ENCODE measurements at regions not wholly inside any gene's neighbourhood (a gene's known extent, or its start where the extent isn't known, plus 50 kb on each side); places are given as distances from the start of the nearest gene placed in this dataset.

DNA sequence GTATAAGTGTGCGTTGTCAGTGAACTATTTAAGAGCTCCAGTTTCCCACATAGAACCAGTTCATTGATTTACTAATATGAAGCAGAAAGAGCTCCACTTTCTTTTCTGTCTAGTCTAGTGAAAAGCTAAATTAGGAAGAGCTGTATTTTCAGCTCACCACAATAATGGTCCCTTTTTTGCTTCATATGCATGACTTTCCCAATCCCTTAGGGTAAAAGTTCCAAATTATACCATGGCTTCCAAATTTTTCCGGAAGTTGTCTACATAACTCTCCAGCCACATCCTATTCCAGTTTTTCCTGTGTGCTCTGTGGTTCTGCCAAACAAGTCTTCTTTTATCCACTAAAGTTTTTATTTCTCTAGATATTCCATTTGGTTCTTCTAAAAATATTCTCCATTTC, 685.2 kb downstream of the REEP3 start:
- Histone ChIP-seq H3K9me3 (ENCODE audit: control insufficient read depth in 2 of 2, low read length in 2 of 2) (no peaks in the 10 kb centered on the region), H3K4me1 (ENCODE audit: control insufficient read depth, insufficient read depth, low read length) (no peaks in the 10 kb centered on the region), H3K36me3 (ENCODE audit: control insufficient read depth in 2 of 2, insufficient read depth in 2 of 2, low read length in 2 of 2) (no peaks in the 10 kb centered on the region), H3K27me3 (ENCODE audit: control insufficient read depth in 1 of 2, insufficient read depth in 2 of 2, low read length in 2 of 2) (no peaks in the 10 kb centered on the region), H3K4me3 (ENCODE audit: low read length in 2 of 2) (no peak overlapping the region), H3K9ac (ENCODE audit: low read length in 2 of 2) (no peak overlapping the region), H3K27ac (ENCODE audit: low read length) (no peak overlapping the region)

DNA sequence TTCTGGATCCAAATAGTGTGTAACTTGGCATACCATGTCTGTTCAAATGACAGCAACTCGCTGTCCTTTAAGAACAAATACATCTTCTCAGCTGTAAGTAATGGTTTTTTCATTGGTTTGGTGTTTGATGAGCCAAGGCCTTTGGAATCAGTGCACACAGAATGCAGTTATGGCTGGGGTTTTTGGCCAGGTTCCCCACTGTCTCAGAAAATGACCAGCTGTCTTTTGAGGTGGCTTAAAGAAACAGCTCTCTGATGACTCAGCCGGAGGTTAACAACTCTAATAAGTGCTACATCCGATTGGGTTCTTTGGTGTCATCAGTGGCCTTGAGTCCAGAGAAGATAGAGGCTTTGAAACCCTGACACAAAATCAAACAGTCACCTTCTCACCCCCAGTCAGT, 688.4 kb downstream of the REEP3 start:
- Histone ChIP-seq H3K27me3 (ENCODE audit: control insufficient read depth in 1 of 2, insufficient read depth in 2 of 2, low read length in 2 of 2) (no peaks in the 10 kb centered on the region), H3K9ac (ENCODE audit: low read length in 2 of 2) (no peak overlapping the region), H3K9me3 (ENCODE audit: control insufficient read depth in 2 of 2, low read length in 2 of 2) (no peaks in the 10 kb centered on the region), H3K4me3 (ENCODE audit: low read length in 2 of 2) (no peak overlapping the region), H3K4me1 (ENCODE audit: control insufficient read depth, insufficient read depth, low read length) (no peaks in the 10 kb centered on the region), H3K36me3 (ENCODE audit: control insufficient read depth in 2 of 2, insufficient read depth in 2 of 2, low read length in 2 of 2) (no peaks in the 10 kb centered on the region), H3K27ac (ENCODE audit: low read length) (no peak overlapping the region)

DNA sequence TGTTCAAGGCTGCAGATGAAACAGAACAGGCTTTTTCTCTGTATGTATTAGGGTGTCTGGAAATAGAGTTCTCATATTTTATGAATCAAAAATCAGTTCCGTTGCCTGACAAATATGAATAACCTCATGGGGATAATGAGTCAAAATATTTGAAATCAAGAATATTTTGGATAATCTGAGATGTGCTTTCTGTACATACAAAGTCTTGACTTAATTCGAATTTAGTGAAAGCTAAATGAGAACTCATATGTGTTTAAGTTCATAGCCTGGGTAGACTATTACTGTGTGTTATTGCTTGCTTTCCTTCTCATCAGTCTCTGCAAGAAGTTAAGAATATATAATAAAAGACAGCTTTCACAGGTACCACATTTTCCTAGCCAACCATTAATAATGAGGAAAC, 689.0 kb downstream of the REEP3 start:
- no peak overlapping the region for H3K9ac ChIP-seq (ENCODE audit: low read length in 2 of 2)
- no peak overlapping the region for H3K27ac ChIP-seq (ENCODE audit: low read length)
- no peaks in the 10 kb centered on the region for H3K9me3 ChIP-seq (ENCODE audit: control insufficient read depth in 2 of 2, low read length in 2 of 2)
- H3K27me3 ChIP-seq (ENCODE audit: control insufficient read depth in 1 of 2, insufficient read depth in 2 of 2, low read length in 2 of 2) = no peaks in the 10 kb centered on the region
- no peaks in the 10 kb centered on the region for H3K4me1 ChIP-seq (ENCODE audit: control insufficient read depth, insufficient read depth, low read length)
- H3K4me3 ChIP-seq (ENCODE audit: low read length in 2 of 2) = no peak overlapping the region
- H3K36me3 ChIP-seq (ENCODE audit: control insufficient read depth in 2 of 2, insufficient read depth in 2 of 2, low read length in 2 of 2) = no peaks in the 10 kb centered on the region

DNA sequence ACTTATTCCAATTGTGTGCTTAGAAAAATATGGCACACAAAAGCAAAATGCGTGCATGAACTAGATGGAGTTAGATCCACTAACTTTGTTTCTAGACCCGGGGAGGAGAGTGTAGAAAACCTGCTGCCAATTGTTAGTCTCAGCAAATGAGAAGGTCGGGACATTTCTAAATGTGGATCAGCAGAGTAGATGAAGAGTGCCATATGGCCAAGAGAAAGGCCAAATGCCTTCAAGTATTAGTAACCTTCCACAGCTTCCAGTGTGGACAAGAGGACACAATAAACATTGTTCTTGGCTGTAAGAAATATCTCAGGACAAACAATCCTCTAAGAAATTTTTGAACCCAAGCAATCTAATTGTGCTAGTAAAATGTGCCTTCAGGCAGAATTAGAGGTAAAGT, 690.3 kb downstream of the REEP3 start:
- Histone ChIP-seq H3K4me1 (ENCODE audit: control insufficient read depth, insufficient read depth, low read length) (no peaks in the 10 kb centered on the region), H3K36me3 (ENCODE audit: control insufficient read depth in 2 of 2, insufficient read depth in 2 of 2, low read length in 2 of 2) (no peaks in the 10 kb centered on the region), H3K27me3 (ENCODE audit: control insufficient read depth in 1 of 2, insufficient read depth in 2 of 2, low read length in 2 of 2) (no peaks in the 10 kb centered on the region), H3K9ac (ENCODE audit: low read length in 2 of 2) (no peak overlapping the region), H3K9me3 (ENCODE audit: control insufficient read depth in 2 of 2, low read length in 2 of 2) (no peaks in the 10 kb centered on the region), H3K27ac (ENCODE audit: low read length) (no peak overlapping the region), H3K4me3 (ENCODE audit: low read length in 2 of 2) (no peak overlapping the region)

DNA sequence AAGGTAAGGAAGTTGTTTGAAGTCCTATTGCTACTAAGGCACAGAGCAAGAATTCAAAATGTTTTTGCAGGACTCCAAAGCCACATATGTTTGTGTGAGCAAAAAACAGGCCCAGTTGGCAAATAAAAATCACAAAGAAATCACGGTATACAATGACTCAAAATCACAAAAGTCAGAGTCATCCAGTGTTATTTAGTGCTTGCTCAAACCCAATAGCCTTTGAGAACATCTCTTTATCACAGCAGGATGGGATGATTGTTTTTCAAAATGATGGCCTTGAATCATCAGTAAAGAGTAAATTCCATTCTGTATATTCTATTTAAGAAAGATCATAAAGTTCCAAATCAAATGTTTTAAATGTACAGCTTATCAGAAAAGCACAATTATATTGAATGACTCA, 693.9 kb downstream of the REEP3 start:
- Histone ChIP-seq H3K9ac (ENCODE audit: low read length in 2 of 2) (no peak overlapping the region), H3K27me3 (ENCODE audit: control insufficient read depth in 1 of 2, insufficient read depth in 2 of 2, low read length in 2 of 2) (no peaks in the 10 kb centered on the region), H3K4me1 (ENCODE audit: control insufficient read depth, insufficient read depth, low read length) (no peaks in the 10 kb centered on the region), H3K4me3 (ENCODE audit: low read length in 2 of 2) (no peak overlapping the region), H3K27ac (ENCODE audit: low read length) (no peak overlapping the region), H3K36me3 (ENCODE audit: control insufficient read depth in 2 of 2, insufficient read depth in 2 of 2, low read length in 2 of 2) (no peaks in the 10 kb centered on the region), H3K9me3 (ENCODE audit: control insufficient read depth in 2 of 2, low read length in 2 of 2) (no peaks in the 10 kb centered on the region)

DNA sequence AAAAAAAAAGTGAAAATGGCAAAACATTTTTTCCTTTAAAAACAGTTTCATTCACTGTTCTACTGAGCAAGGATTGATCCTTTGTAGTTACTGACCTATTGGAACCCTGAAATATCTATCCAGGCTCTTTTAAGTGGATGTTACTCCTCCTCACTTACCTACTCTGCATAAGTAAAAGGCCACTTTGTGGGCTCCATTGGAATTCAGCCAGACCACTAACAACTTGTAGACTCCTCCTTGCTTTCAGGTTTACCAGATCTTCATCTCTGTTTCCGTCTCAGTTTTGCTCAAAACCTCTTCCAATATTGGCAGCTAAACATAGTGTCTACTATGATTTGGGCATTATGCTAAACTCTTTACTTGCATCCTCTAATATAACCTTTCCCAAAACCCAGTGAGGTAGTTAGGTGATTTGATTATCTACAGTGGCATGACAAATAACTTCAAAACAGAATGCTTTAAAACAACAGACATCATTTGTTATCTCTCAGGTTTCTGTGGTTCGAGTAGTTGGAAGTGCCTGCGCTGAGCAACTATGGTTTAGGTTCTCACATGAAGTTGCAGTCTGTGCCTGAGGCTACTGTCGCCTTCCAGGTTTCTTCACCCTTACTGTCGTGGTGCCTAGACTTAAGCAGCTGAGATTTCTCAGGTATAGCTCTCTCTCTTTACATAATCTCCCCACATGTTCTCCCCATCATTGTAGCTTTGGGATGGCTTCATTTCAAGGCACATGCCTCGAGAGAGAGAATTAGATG, 698.2 kb downstream of the REEP3 start:
- peaks cover 0 to 6% of the 10 kb centered on the region in 2 donors for H3K9me3 ChIP-seq (ENCODE audit: control insufficient read depth in 2 of 2, low read length in 2 of 2)
- H3K27me3 ChIP-seq (ENCODE audit: control insufficient read depth in 1 of 2, insufficient read depth in 2 of 2, low read length in 2 of 2) = no peaks in the 10 kb centered on the region
- H3K27ac ChIP-seq (ENCODE audit: low read length) = no peak overlapping the region
- H3K4me3 ChIP-seq (ENCODE audit: low read length in 2 of 2) = no peak overlapping the region
- no peak overlapping the region for H3K9ac ChIP-seq (ENCODE audit: low read length in 2 of 2)
- no peaks in the 10 kb centered on the region for H3K4me1 ChIP-seq (ENCODE audit: control insufficient read depth, insufficient read depth, low read length)
- no peaks in the 10 kb centered on the region for H3K36me3 ChIP-seq (ENCODE audit: control insufficient read depth in 2 of 2, insufficient read depth in 2 of 2, low read length in 2 of 2)

DNA sequence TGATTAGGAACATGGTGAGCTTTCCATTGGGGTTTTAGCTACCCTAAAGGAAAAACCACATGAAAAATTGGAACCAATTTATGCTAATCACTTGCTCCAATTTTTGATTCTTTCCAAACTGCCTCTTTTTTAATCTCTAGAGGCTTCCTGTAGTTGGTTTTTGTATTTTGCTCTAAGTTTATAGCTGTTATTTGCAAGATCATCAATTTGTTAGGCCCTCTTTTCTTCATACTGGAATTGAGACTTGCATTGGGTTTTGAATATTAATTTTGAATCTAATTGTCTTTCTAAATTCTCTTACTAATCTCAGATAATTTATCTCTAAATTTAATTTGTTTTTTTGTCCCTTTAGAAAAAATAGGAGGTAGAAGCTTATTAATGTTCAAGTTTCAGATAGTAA, 713.3 kb downstream of the REEP3 start:
- H3K27ac ChIP-seq (ENCODE audit: low read length) = no peak overlapping the region
- H3K4me1 ChIP-seq (ENCODE audit: control insufficient read depth, insufficient read depth, low read length) = no peaks in the 10 kb centered on the region
- H3K27me3 ChIP-seq (ENCODE audit: control insufficient read depth in 1 of 2, insufficient read depth in 2 of 2, low read length in 2 of 2) = no peaks in the 10 kb centered on the region
- no peaks in the 10 kb centered on the region for H3K36me3 ChIP-seq (ENCODE audit: control insufficient read depth in 2 of 2, insufficient read depth in 2 of 2, low read length in 2 of 2)
- H3K4me3 ChIP-seq (ENCODE audit: low read length in 2 of 2) = no peak overlapping the region
- no peak overlapping the region for H3K9ac ChIP-seq (ENCODE audit: low read length in 2 of 2)
- no peaks in the 10 kb centered on the region for H3K9me3 ChIP-seq (ENCODE audit: control insufficient read depth in 2 of 2, low read length in 2 of 2)

DNA sequence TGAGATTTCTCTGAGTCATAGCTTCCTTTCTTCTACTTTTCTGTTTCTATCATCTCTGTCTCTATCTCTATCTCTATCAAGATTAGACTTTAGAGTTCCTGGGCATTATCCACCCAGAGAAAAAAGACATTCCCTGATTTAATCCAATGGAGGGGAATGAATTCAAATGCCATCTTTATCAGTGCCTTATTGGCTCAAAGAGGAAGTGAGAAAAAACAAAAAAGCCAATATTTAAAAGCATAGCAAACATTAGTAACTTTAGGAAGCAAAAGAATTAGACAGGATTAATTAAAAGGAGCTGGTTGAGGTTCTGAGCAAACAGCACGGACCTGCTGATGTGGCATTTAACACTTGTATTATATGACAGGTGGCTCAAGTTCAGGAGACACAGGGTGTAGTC, 736.5 kb downstream of the REEP3 start:
- H3K36me3 ChIP-seq (ENCODE audit: control insufficient read depth in 2 of 2, insufficient read depth in 2 of 2, low read length in 2 of 2) = no peaks in the 10 kb centered on the region
- H3K27ac ChIP-seq (ENCODE audit: low read length) = no peak overlapping the region
- H3K4me1 ChIP-seq (ENCODE audit: control insufficient read depth, insufficient read depth, low read length) = no peaks in the 10 kb centered on the region
- no peak overlapping the region for H3K4me3 ChIP-seq (ENCODE audit: low read length in 2 of 2)
- no peak overlapping the region for H3K9ac ChIP-seq (ENCODE audit: low read length in 2 of 2)
- H3K9me3 ChIP-seq (ENCODE audit: control insufficient read depth in 2 of 2, low read length in 2 of 2) = no peaks in the 10 kb centered on the region
- no peaks in the 10 kb centered on the region for H3K27me3 ChIP-seq (ENCODE audit: control insufficient read depth in 1 of 2, insufficient read depth in 2 of 2, low read length in 2 of 2)

DNA sequence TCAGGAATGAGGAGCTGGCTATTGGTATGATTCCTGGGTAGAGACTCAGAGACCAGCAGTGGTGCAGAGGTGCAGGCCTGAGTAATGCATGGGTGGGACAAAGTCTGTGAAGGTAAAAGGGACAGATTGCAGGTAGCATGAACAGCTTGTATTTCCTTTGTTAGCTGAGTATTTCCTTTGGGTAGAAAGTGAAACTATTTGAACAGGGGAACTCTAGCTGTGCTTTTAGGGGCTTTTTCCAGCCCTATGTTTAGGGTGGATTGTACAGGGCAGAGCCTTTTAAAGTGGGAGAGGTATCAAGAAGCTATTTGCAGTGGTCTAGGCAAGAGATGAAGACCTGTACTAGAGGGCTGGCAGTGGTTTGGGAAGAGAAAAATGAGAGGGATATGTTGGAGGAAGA, 739.9 kb downstream of the REEP3 start:
- Histone ChIP-seq H3K4me1 (ENCODE audit: control insufficient read depth, insufficient read depth, low read length) (no peaks in the 10 kb centered on the region), H3K27ac (ENCODE audit: low read length) (no peak overlapping the region), H3K9me3 (ENCODE audit: control insufficient read depth in 2 of 2, low read length in 2 of 2) (no peaks in the 10 kb centered on the region), H3K4me3 (ENCODE audit: low read length in 2 of 2) (no peak overlapping the region), H3K27me3 (ENCODE audit: control insufficient read depth in 1 of 2, insufficient read depth in 2 of 2, low read length in 2 of 2) (no peaks in the 10 kb centered on the region), H3K36me3 (ENCODE audit: control insufficient read depth in 2 of 2, insufficient read depth in 2 of 2, low read length in 2 of 2) (no peaks in the 10 kb centered on the region), H3K9ac (ENCODE audit: low read length in 2 of 2) (no peak overlapping the region)

DNA sequence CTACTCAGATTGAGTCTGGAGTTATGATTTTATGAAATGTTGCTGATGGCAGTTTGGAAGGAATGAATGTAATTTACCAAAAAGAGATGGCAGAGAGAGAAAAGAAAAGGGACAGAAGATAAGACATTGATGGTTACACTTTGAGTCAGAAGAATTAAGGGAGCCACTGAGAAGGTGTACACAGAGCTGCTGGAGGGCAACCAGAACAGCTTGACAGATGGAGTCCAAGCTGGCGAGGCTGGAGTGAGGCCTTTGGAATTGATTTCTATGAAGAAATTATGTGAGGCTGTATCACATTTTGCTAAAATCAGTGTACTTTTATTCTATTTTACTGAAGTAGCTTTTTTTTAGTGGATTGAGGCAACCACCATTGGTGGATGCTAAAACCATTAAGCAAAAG, 740.5 kb downstream of the REEP3 start:
- Histone ChIP-seq H3K4me1 (ENCODE audit: control insufficient read depth, insufficient read depth, low read length) (no peaks in the 10 kb centered on the region), H3K9me3 (ENCODE audit: control insufficient read depth in 2 of 2, low read length in 2 of 2) (no peaks in the 10 kb centered on the region), H3K27ac (ENCODE audit: low read length) (no peak overlapping the region), H3K36me3 (ENCODE audit: control insufficient read depth in 2 of 2, insufficient read depth in 2 of 2, low read length in 2 of 2) (no peaks in the 10 kb centered on the region), H3K4me3 (ENCODE audit: low read length in 2 of 2) (no peak overlapping the region), H3K9ac (ENCODE audit: low read length in 2 of 2) (no peak overlapping the region), H3K27me3 (ENCODE audit: control insufficient read depth in 1 of 2, insufficient read depth in 2 of 2, low read length in 2 of 2) (no peaks in the 10 kb centered on the region)

DNA sequence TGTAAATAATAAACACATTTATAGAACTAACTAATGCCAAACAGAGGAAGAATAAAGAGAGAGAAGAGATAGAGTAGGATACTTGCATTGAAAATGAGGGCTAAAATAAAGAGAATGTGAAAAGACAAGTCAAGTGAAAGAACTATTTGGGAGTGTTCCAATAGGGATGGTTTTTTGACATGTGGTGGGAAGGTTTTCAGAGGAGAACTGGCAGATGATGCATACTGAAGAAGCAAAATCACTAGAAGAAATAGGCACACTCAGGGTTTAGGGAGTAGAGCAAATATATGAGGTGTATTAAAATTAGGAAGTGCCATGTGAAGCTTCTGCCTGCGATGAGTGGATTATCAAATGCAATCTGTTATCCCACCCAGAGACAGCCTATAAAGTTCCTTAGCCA, 744.8 kb downstream of the REEP3 start:
- Histone ChIP-seq H3K9me3 (ENCODE audit: control insufficient read depth in 2 of 2, low read length in 2 of 2) (no peaks in the 10 kb centered on the region), H3K36me3 (ENCODE audit: control insufficient read depth in 2 of 2, insufficient read depth in 2 of 2, low read length in 2 of 2) (no peaks in the 10 kb centered on the region), H3K4me3 (ENCODE audit: low read length in 2 of 2) (no peak overlapping the region), H3K4me1 (ENCODE audit: control insufficient read depth, insufficient read depth, low read length) (no peaks in the 10 kb centered on the region), H3K27me3 (ENCODE audit: control insufficient read depth in 1 of 2, insufficient read depth in 2 of 2, low read length in 2 of 2) (no peaks in the 10 kb centered on the region), H3K27ac (ENCODE audit: low read length) (no peak overlapping the region), H3K9ac (ENCODE audit: low read length in 2 of 2) (no peak overlapping the region)

All from stomach smooth muscle (tissue), 2 donors.